H1 (cell line): ENCODE measurements at regions not wholly inside any gene's neighbourhood (a gene's known extent, or its start where the extent isn't known, plus 50 kb on each side); places are given as distances from the start of the nearest gene placed in this dataset.

Experiments
- BRCA1 ChIP-seq: IDR thresholded peaks from 2 replicates; pipeline ENCODE4 v1.6.1; 2012; ENCODE audit warnings: low read depth, low read length, improper control_type of control experiment
- EP300 ChIP-seq, 2 experiments: IDR thresholded peaks; 1 replicate in 1 of 2; 2 replicates in 1 of 2; pipeline ENCODE4 v1.6.1; 2011 to 2012; ENCODE audit warnings: low read depth in 2 of 2, low read length in 2 of 2, mild to moderate bottlenecking in 2 of 2, borderline replicate concordance in 1 of 2, inconsistent platforms in 1 of 2, moderate library complexity in 1 of 2
- KDM5A ChIP-seq: fragments of 200-600 bp; IDR thresholded peaks from 2 replicates; pipeline ENCODE4 v1.7.1; 2012; ENCODE audit warnings: mild to moderate bottlenecking, low read length, inconsistent platforms, mixed read lengths
- MAFK ChIP-seq: IDR thresholded peaks from 2 replicates; pipeline ENCODE4 v1.6.1; 2012; ENCODE audit warnings: low read depth, mild to moderate bottlenecking, improper control_type of control experiment, low read length
- NRF1 ChIP-seq: IDR thresholded peaks from 2 replicates; pipeline ENCODE4 v1.6.1; 2011; ENCODE audit warnings: mild to moderate bottlenecking, low read depth, low read length, improper control_type of control experiment
- RNF2 ChIP-seq: fragments of 200-900, 300-1000 bp; sonication (generic); IDR thresholded peaks from 2 replicates; pipeline ENCODE4 v1.7.1; 2016; ENCODE audit warnings: borderline replicate concordance, low read depth, mild to moderate bottlenecking, antibody characterized with exemption, low read length; ENCODE audit not compliant: poor library complexity, severe bottlenecking; ENCODE audit errors: missing control alignments
- SAP30 ChIP-seq: fragments of 300-600 bp; sonication (generic); IDR thresholded peaks from 2 replicates; pipeline ENCODE4 v1.7.1; 2012; ENCODE audit warnings: low read length, moderate library complexity, mild to moderate bottlenecking, inconsistent platforms; ENCODE audit not compliant: insufficient read depth, insufficient replicate concordance
- SP2 ChIP-seq: IDR thresholded peaks from 2 replicates; pipeline ENCODE4 v1.6.1; 2012; ENCODE audit warnings: mild to moderate bottlenecking, low read length, inconsistent platforms
- TF ChIP-seq, protein P1 (sequence below): fragments of 300-600 bp; sonication (generic); IDR thresholded peaks from 2 replicates; pipeline ENCODE4 v1.7.1; 2012; ENCODE audit warnings: low read length, moderate library complexity, mild to moderate bottlenecking, inconsistent platforms; ENCODE audit not compliant: insufficient replicate concordance
- TF ChIP-seq, protein P2 (sequence below): IDR thresholded peaks from 2 replicates; pipeline ENCODE4 v1.6.1; 2012; ENCODE audit warnings: inconsistent platforms
- TF ChIP-seq, protein P3 (sequence below): IDR thresholded peaks from 2 replicates; pipeline ENCODE4 v1.6.1; 2012; ENCODE audit warnings: inconsistent platforms

DNA sequence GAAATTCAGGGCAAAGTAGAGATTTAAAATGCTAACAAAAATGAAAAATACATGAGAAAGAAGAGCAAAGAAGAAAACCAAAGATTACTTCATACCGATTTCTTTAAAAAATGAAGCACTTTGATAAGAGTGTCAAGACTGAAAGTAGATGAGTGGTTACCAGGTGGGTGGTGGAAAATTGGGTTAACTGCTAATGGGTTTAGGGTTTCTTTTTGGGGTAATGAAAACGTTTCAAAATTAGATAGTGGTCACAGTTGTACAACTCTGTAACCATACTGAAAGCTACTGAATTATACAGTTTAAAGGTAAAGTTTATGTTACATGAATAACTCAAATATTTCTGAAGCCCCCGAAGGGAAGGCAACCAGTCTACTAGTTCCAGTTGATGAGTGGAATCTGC, 179.4 kb downstream of the NDFIP2 start (continued):
- TF ChIP-seq, protein P1, sequence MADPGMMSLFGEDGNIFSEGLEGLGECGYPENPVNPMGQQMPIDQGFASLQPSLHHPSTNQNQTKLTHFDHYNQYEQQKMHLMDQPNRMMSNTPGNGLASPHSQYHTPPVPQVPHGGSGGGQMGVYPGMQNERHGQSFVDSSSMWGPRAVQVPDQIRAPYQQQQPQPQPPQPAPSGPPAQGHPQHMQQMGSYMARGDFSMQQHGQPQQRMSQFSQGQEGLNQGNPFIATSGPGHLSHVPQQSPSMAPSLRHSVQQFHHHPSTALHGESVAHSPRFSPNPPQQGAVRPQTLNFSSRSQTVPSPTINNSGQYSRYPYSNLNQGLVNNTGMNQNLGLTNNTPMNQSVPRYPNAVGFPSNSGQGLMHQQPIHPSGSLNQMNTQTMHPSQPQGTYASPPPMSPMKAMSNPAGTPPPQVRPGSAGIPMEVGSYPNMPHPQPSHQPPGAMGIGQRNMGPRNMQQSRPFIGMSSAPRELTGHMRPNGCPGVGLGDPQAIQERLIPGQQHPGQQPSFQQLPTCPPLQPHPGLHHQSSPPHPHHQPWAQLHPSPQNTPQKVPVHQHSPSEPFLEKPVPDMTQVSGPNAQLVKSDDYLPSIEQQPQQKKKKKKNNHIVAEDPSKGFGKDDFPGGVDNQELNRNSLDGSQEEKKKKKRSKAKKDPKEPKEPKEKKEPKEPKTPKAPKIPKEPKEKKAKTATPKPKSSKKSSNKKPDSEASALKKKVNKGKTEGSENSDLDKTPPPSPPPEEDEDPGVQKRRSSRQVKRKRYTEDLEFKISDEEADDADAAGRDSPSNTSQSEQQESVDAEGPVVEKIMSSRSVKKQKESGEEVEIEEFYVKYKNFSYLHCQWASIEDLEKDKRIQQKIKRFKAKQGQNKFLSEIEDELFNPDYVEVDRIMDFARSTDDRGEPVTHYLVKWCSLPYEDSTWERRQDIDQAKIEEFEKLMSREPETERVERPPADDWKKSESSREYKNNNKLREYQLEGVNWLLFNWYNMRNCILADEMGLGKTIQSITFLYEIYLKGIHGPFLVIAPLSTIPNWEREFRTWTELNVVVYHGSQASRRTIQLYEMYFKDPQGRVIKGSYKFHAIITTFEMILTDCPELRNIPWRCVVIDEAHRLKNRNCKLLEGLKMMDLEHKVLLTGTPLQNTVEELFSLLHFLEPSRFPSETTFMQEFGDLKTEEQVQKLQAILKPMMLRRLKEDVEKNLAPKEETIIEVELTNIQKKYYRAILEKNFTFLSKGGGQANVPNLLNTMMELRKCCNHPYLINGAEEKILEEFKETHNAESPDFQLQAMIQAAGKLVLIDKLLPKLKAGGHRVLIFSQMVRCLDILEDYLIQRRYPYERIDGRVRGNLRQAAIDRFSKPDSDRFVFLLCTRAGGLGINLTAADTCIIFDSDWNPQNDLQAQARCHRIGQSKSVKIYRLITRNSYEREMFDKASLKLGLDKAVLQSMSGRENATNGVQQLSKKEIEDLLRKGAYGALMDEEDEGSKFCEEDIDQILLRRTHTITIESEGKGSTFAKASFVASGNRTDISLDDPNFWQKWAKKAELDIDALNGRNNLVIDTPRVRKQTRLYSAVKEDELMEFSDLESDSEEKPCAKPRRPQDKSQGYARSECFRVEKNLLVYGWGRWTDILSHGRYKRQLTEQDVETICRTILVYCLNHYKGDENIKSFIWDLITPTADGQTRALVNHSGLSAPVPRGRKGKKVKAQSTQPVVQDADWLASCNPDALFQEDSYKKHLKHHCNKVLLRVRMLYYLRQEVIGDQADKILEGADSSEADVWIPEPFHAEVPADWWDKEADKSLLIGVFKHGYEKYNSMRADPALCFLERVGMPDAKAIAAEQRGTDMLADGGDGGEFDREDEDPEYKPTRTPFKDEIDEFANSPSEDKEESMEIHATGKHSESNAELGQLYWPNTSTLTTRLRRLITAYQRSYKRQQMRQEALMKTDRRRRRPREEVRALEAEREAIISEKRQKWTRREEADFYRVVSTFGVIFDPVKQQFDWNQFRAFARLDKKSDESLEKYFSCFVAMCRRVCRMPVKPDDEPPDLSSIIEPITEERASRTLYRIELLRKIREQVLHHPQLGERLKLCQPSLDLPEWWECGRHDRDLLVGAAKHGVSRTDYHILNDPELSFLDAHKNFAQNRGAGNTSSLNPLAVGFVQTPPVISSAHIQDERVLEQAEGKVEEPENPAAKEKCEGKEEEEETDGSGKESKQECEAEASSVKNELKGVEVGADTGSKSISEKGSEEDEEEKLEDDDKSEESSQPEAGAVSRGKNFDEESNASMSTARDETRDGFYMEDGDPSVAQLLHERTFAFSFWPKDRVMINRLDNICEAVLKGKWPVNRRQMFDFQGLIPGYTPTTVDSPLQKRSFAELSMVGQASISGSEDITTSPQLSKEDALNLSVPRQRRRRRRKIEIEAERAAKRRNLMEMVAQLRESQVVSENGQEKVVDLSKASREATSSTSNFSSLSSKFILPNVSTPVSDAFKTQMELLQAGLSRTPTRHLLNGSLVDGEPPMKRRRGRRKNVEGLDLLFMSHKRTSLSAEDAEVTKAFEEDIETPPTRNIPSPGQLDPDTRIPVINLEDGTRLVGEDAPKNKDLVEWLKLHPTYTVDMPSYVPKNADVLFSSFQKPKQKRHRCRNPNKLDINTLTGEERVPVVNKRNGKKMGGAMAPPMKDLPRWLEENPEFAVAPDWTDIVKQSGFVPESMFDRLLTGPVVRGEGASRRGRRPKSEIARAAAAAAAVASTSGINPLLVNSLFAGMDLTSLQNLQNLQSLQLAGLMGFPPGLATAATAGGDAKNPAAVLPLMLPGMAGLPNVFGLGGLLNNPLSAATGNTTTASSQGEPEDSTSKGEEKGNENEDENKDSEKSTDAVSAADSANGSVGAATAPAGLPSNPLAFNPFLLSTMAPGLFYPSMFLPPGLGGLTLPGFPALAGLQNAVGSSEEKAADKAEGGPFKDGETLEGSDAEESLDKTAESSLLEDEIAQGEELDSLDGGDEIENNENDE: no peak
- TF ChIP-seq SAP30: no peak
- TF ChIP-seq RNF2: no peak
- TF ChIP-seq, protein P2, sequence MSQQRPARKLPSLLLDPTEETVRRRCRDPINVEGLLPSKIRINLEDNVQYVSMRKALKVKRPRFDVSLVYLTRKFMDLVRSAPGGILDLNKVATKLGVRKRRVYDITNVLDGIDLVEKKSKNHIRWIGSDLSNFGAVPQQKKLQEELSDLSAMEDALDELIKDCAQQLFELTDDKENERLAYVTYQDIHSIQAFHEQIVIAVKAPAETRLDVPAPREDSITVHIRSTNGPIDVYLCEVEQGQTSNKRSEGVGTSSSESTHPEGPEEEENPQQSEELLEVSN: no peak
- TF ChIP-seq MAFK: no peak
- TF ChIP-seq SP2: no peak
- TF ChIP-seq BRCA1: no peak
- TF ChIP-seq, protein P3, sequence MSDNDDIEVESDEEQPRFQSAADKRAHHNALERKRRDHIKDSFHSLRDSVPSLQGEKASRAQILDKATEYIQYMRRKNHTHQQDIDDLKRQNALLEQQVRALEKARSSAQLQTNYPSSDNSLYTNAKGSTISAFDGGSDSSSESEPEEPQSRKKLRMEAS: no peak
- no peak for TF ChIP-seq NRF1
- TF ChIP-seq EP300 (IDR thresholded peaks at IDR 0.05; ENCODE audit: borderline replicate concordance in 1 of 2, low read depth in 2 of 2, low read length in 2 of 2): no peak
- TF ChIP-seq KDM5A: no peak
